IgD-negative memory B cell (primary cell): ENCODE measurements at regions not wholly inside any gene's neighbourhood (a gene's known extent, or its start where the extent isn't known, plus 50 kb on each side); places are given as distances from the start of the nearest gene placed in this dataset.
A peak's percentile ranks its signal among the peaks of the same experiment; 100 is the strongest.

Source experiments
- H3K27ac Mint-ChIP-seq, 3 donors: one replicate each; pipeline ENCODE4 v1.8.0; 2020 to 2022; ENCODE audit warnings: mild to moderate bottlenecking in 3 of 3, mixed read lengths in 3 of 3, moderate library complexity in 1 of 3
- H3K27me3 Mint-ChIP-seq: one replicate; pipeline ENCODE4 v1.8.0; 2021; ENCODE audit warnings: mixed read lengths
- H3K36me3 Mint-ChIP-seq: one replicate; pipeline ENCODE4 v1.8.0; 2020; ENCODE audit warnings: mild to moderate bottlenecking, mixed read lengths
- H3K4me1 Mint-ChIP-seq, 3 donors: one replicate each; pipeline ENCODE4 v1.8.0; 2020 to 2022; ENCODE audit warnings: mixed read lengths in 3 of 3, mild to moderate bottlenecking in 1 of 3
- H3K4me3 Mint-ChIP-seq, 4 donors: one replicate each; pipeline ENCODE4 v1.8.0; 2020 to 2022; ENCODE audit warnings: mild to moderate bottlenecking in 4 of 4, mixed read lengths in 4 of 4, moderate library complexity in 3 of 4
- H3K9me3 Mint-ChIP-seq, 3 donors: one replicate each; pipeline ENCODE4 v1.8.0; 2020 to 2021; ENCODE audit warnings: mixed read lengths in 3 of 3, mild to moderate bottlenecking in 1 of 3

- Mint-ChIP-seq H3K9me3 (peaks cover 0 to 2% (median 0%) of the 10 kb centered on the region in 3 donors), H3K27me3 (no peaks in the 10 kb centered on the region), H3K27ac (no peak overlapping the region), H3K4me3 (no peak overlapping the region), H3K4me1 (no peaks in the 10 kb centered on the region), H3K36me3 (no peaks in the 10 kb centered on the region)
These were observed 185.7 kb upstream of the NTF3 start for GRCh38 chr12:5246196-5246595.

GRCh38 chr12:5247144-5247543, 184.8 kb upstream of the NTF3 start:
- Mint-ChIP-seq H3K4me3 (no peak overlapping the region), H3K27me3 (no peaks in the 10 kb centered on the region), H3K9me3 (no peaks in the 10 kb centered on the region), H3K36me3 (no peaks in the 10 kb centered on the region), H3K27ac (no peak overlapping the region), H3K4me1 (no peaks in the 10 kb centered on the region)

- H3K27ac Mint-ChIP-seq: no peak overlapping the region
- H3K27me3 Mint-ChIP-seq: no peaks in the 10 kb centered on the region
- H3K9me3 Mint-ChIP-seq: no peaks in the 10 kb centered on the region
- H3K36me3 Mint-ChIP-seq: no peaks in the 10 kb centered on the region
- H3K4me3 Mint-ChIP-seq: no peak overlapping the region
- H3K4me1 Mint-ChIP-seq: no peaks in the 10 kb centered on the region
These were observed 183.7 kb upstream of the NTF3 start for GRCh38 chr12:5248230-5248629.

GRCh38 chr12:5248999-5249526, 182.8 kb upstream of the NTF3 start:
- Mint-ChIP-seq H3K4me1 (no peaks in the 10 kb centered on the region), H3K27me3 (no peaks in the 10 kb centered on the region), H3K4me3 (no peak overlapping the region), H3K27ac (no peak overlapping the region), H3K9me3 (no peaks in the 10 kb centered on the region), H3K36me3 (no peaks in the 10 kb centered on the region)

- no peaks in the 10 kb centered on the region for H3K4me1 Mint-ChIP-seq
- no peak overlapping the region for H3K27ac Mint-ChIP-seq
- H3K27me3 Mint-ChIP-seq: no peaks in the 10 kb centered on the region
- H3K9me3 Mint-ChIP-seq: no peaks in the 10 kb centered on the region
- no peak overlapping the region for H3K4me3 Mint-ChIP-seq
- peaks cover 2% of the 10 kb centered on the region for H3K36me3 Mint-ChIP-seq
These were observed 180.8 kb upstream of the NTF3 start for GRCh38 chr12:5251092-5251491.

- Mint-ChIP-seq H3K4me3 (no peak overlapping the region), H3K4me1 (no peaks in the 10 kb centered on the region), H3K27me3 (peaks cover under 1% of the 10 kb centered on the region), H3K27ac (no peak overlapping the region), H3K9me3 (no peaks in the 10 kb centered on the region), H3K36me3 (peaks cover 2% of the 10 kb centered on the region)
These were observed 180.1 kb upstream of the NTF3 start for GRCh38 chr12:5251786-5252185.

GRCh38 chr12:5254703-5255102, 177.2 kb upstream of the NTF3 start:
- no peaks in the 10 kb centered on the region for H3K9me3 Mint-ChIP-seq
- no peak overlapping the region for H3K27ac Mint-ChIP-seq
- H3K27me3 Mint-ChIP-seq: peaks cover 2% of the 10 kb centered on the region
- no peaks in the 10 kb centered on the region for H3K4me1 Mint-ChIP-seq
- peaks cover 2% of the 10 kb centered on the region for H3K36me3 Mint-ChIP-seq
- H3K4me3 Mint-ChIP-seq: no peak overlapping the region

GRCh38 chr12:5257763-5258495, 174.0 kb upstream of the NTF3 start:
- Mint-ChIP-seq H3K27ac (peak overlapping the region in 1 of 3 donors; percentile 46), H3K9me3 (no peaks in the 10 kb centered on the region), H3K36me3 (peaks cover 2% of the 10 kb centered on the region), H3K4me1 (no peaks in the 10 kb centered on the region), H3K27me3 (peaks cover 2% of the 10 kb centered on the region), H3K4me3 (no peak overlapping the region)

GRCh38 chr12:5258498-5258897, 173.4 kb upstream of the NTF3 start:
- Mint-ChIP-seq H3K36me3 (peaks cover 2% of the 10 kb centered on the region), H3K4me3 (no peak overlapping the region), H3K4me1 (no peaks in the 10 kb centered on the region), H3K27ac (no peak overlapping the region), H3K9me3 (no peaks in the 10 kb centered on the region), H3K27me3 (peaks cover 2% of the 10 kb centered on the region)

- H3K9me3 Mint-ChIP-seq: no peaks in the 10 kb centered on the region
- no peaks in the 10 kb centered on the region for H3K4me1 Mint-ChIP-seq
- peaks cover 2% of the 10 kb centered on the region for H3K36me3 Mint-ChIP-seq
- peaks cover 2% of the 10 kb centered on the region for H3K27me3 Mint-ChIP-seq
- H3K27ac Mint-ChIP-seq: no peak overlapping the region
- no peak overlapping the region for H3K4me3 Mint-ChIP-seq
These were observed 173.0 kb upstream of the NTF3 start for GRCh38 chr12:5258926-5259325.

- Mint-ChIP-seq H3K36me3 (peaks cover 2% of the 10 kb centered on the region), H3K9me3 (no peaks in the 10 kb centered on the region)
These were observed 172.4 kb upstream of the NTF3 start for GRCh38 chr12:5259523-5259922.

GRCh38 chr12:5260086-5260485, 171.8 kb upstream of the NTF3 start:
- H3K27me3 Mint-ChIP-seq: peaks cover 2% of the 10 kb centered on the region
- no peaks in the 10 kb centered on the region for H3K4me1 Mint-ChIP-seq
- no peak overlapping the region for H3K27ac Mint-ChIP-seq
- peaks cover 0 to 2% (median 0%) of the 10 kb centered on the region in 3 donors for H3K9me3 Mint-ChIP-seq
- no peak overlapping the region for H3K4me3 Mint-ChIP-seq
- peaks cover 2% of the 10 kb centered on the region for H3K36me3 Mint-ChIP-seq

More at GRCh38 chr12:5259523-5259922, 172.4 kb upstream of the NTF3 start:
- Mint-ChIP-seq H3K4me1 (no peaks in the 10 kb centered on the region), H3K4me3 (no peak overlapping the region), H3K27ac (no peak overlapping the region), H3K27me3 (peaks cover 2% of the 10 kb centered on the region)

- no peaks in the 10 kb centered on the region for H3K4me1 Mint-ChIP-seq
- no peak overlapping the region for H3K4me3 Mint-ChIP-seq
- H3K27ac Mint-ChIP-seq: no peak overlapping the region
- H3K27me3 Mint-ChIP-seq: peaks cover 2% of the 10 kb centered on the region
- H3K36me3 Mint-ChIP-seq: peaks cover 2% of the 10 kb centered on the region
- H3K9me3 Mint-ChIP-seq: peaks cover 0 to 2% (median 0%) of the 10 kb centered on the region in 3 donors
These were observed 171.3 kb upstream of the NTF3 start for GRCh38 chr12:5260591-5261086.

GRCh38 chr12:5262450-5262849, 169.5 kb upstream of the NTF3 start:
- H3K27ac Mint-ChIP-seq: no peak overlapping the region
- no peaks in the 10 kb centered on the region for H3K4me1 Mint-ChIP-seq
- no peaks in the 10 kb centered on the region for H3K27me3 Mint-ChIP-seq
- no peaks in the 10 kb centered on the region for H3K36me3 Mint-ChIP-seq
- H3K9me3 Mint-ChIP-seq: peaks cover 0 to 3% (median 0%) of the 10 kb centered on the region in 3 donors
- no peak overlapping the region for H3K4me3 Mint-ChIP-seq

GRCh38 chr12:5262885-5263284, 169.0 kb upstream of the NTF3 start:
- no peaks in the 10 kb centered on the region for H3K4me1 Mint-ChIP-seq

GRCh38 chr12:5264006-5264405, 167.9 kb upstream of the NTF3 start:
- H3K4me1 Mint-ChIP-seq: no peaks in the 10 kb centered on the region
- H3K27me3 Mint-ChIP-seq: no peaks in the 10 kb centered on the region
- no peak overlapping the region for H3K27ac Mint-ChIP-seq
- no peak overlapping the region for H3K4me3 Mint-ChIP-seq
- no peaks in the 10 kb centered on the region for H3K36me3 Mint-ChIP-seq
- H3K9me3 Mint-ChIP-seq: peaks cover 0 to 3% (median 0%) of the 10 kb centered on the region in 3 donors

More at GRCh38 chr12:5262885-5263284, 169.0 kb upstream of the NTF3 start:
- H3K27me3 Mint-ChIP-seq: no peaks in the 10 kb centered on the region
- H3K27ac Mint-ChIP-seq: no peak overlapping the region
- no peak overlapping the region for H3K4me3 Mint-ChIP-seq
- H3K36me3 Mint-ChIP-seq: no peaks in the 10 kb centered on the region
- peaks cover 0 to 3% (median 0%) of the 10 kb centered on the region in 3 donors for H3K9me3 Mint-ChIP-seq
